Stimulated activated naive CD8-positive, alpha-beta T cell treated with anti-CD3 and anti-CD28 coated beads, Interleukin-15, amount 100 ng/mL, for 72 hours (primary cell): ENCODE measurements at regions not wholly inside any gene's neighbourhood (a gene's known extent, or its start where the extent isn't known, plus 50 kb on each side); places are given as distances from the start of the nearest gene placed in this dataset.
"Not testable (repeated sequence)": the region's sequence is repeated elsewhere in the genome, so short reads cannot be mapped to it uniquely, and the experiment has no call there.

Source experiments
- ATAC-seq: fragments of 150-1000 bp; cut with Tn5 transposase; 2 replicates; pipeline ENCODE4 v1.10.0; 2021; ENCODE audit warnings: mild to moderate bottlenecking, moderate library complexity
- DNase-seq, 2 donors: peaks; one replicate each; pipeline ENCODE4 v3.0.0; 2021 to 2022
- H3K27ac Mint-ChIP-seq, 2 donors: one replicate each; pipeline ENCODE4 v1.8.0; 2022; ENCODE audit warnings: mild to moderate bottlenecking in 2 of 2, mixed read lengths in 2 of 2, moderate library complexity in 2 of 2
- H3K27me3 Mint-ChIP-seq: one replicate; pipeline ENCODE4 v1.8.0; 2022; ENCODE audit warnings: mixed read lengths
- H3K4me1 Mint-ChIP-seq: one replicate; pipeline ENCODE4 v1.8.0; 2022; ENCODE audit warnings: mild to moderate bottlenecking, mixed read lengths
- H3K4me3 Mint-ChIP-seq, 2 donors: one replicate each; pipeline ENCODE4 v1.8.0; 2022; ENCODE audit warnings: mild to moderate bottlenecking in 2 of 2, mixed read lengths in 2 of 2, moderate library complexity in 1 of 2
- H3K9me3 Mint-ChIP-seq, 2 donors: one replicate each; pipeline ENCODE4 v1.8.0; 2022; ENCODE audit warnings: mixed read lengths in 2 of 2

DNA sequence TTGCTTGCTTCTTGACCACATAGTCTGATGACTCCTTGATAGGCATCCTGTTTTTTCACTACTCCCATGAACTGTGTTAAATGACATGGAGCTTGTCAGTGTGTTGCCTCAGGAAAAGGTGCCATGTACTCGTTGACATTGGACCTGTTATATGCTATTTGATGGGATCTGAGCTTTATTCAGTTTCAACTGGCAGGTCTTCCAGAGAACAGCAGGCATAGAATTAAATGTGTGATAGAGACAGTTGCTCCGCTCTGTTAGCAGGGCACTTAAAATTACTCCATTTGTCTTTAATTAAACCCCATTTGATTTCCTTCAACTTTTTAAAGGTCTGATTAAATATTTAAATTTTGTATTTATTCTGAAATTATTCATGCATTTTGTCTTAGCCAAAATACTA, 189.7 kb upstream of the ADGRL4 start:
- ATAC-seq (no peak), DNase-seq (no peak)
- Mint-ChIP-seq H3K4me1 (no peaks in the 10 kb centered on the region), H3K9me3 (no peaks in the 10 kb centered on the region), H3K27ac (no peak overlapping the region), H3K4me3 (no peak overlapping the region), H3K27me3 (no peaks in the 10 kb centered on the region)

GRCh38 chr1:79193211-79194079, 186.9 kb upstream of the ADGRL4 start:
- Mint-ChIP-seq H3K27me3 (no peaks in the 10 kb centered on the region), H3K4me3 (no peak overlapping the region), H3K4me1 (no peaks in the 10 kb centered on the region), H3K27ac (no peak overlapping the region), H3K9me3 (no peaks in the 10 kb centered on the region)
- no peak for ATAC-seq
- DNase-seq: no peak

GRCh38 chr1:79190074-79190473, 183.5 kb upstream of the ADGRL4 start:
- H3K27ac Mint-ChIP-seq: no peak overlapping the region
- no peaks in the 10 kb centered on the region for H3K27me3 Mint-ChIP-seq
- no peak for DNase-seq

DNA sequence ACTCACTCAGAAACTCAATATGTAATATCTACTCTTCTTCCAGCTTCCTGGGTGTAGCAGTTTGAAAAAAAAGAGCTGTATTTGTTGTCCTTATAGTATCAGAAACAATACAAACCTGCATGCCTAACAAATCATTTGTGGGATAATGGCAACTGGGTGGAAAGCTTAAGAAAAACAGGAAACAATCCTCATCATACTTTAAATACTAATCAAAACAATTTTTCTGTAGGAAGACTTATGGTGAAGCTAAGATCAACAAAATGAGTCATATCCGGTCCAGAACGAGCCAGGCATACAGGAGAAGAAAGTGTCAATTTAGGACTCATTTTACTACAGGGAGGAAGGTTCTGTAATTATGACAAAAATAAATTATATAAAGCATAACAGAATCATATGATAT, 181.8 kb upstream of the ADGRL4 start:
- DNase-seq (no peak), ATAC-seq (no peak)
- Mint-ChIP-seq H3K9me3 (no peaks in the 10 kb centered on the region), H3K4me3 (no peak overlapping the region), H3K27ac (no peak overlapping the region), H3K4me1 (no peaks in the 10 kb centered on the region), H3K27me3 (no peaks in the 10 kb centered on the region)

More at GRCh38 chr1:79190074-79190473, 183.5 kb upstream of the ADGRL4 start:
- no peak overlapping the region for H3K4me3 Mint-ChIP-seq
- H3K4me1 Mint-ChIP-seq: no peaks in the 10 kb centered on the region
- no peaks in the 10 kb centered on the region for H3K9me3 Mint-ChIP-seq
- ATAC-seq: no peak

DNA sequence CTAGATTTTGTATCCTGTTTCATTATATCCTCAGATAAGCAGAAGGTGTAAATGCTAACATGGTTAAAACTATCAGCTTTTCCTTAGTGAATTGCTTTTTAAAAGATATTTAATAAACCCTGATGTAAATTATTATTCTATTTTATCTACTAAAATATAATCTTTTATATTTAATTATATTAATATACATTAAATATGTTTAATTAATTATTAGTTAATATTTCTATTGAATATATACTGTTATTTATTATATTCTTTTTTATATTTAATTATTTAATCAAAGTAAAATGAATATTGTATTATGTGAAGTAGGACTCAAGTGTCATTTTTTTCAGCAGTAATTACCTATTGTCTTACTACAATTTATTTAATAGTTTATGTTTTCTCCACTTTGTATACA, 179.7 kb upstream of the ADGRL4 start:
- no peaks in the 10 kb centered on the region for H3K4me1 Mint-ChIP-seq
- no peak overlapping the region for H3K27ac Mint-ChIP-seq
- no peaks in the 10 kb centered on the region for H3K27me3 Mint-ChIP-seq
- ATAC-seq: no peak
- no peaks in the 10 kb centered on the region for H3K9me3 Mint-ChIP-seq
- no peak overlapping the region for H3K4me3 Mint-ChIP-seq
- DNase-seq: no peak

- H3K4me3 Mint-ChIP-seq: no peak overlapping the region
- no peak for ATAC-seq
Observed at GRCh38 chr1:79177844-79178243, 171.3 kb upstream of the ADGRL4 start.

GRCh38 chr1:79161077-79161476, 154.5 kb upstream of the ADGRL4 start:
- no peak overlapping the region for H3K27ac Mint-ChIP-seq

More at GRCh38 chr1:79177844-79178243, 171.3 kb upstream of the ADGRL4 start:
- H3K4me1 Mint-ChIP-seq: no peaks in the 10 kb centered on the region
- H3K9me3 Mint-ChIP-seq: peaks cover 13 to 14% of the 10 kb centered on the region in 2 donors
- DNase-seq: no peak
- H3K27me3 Mint-ChIP-seq: no peaks in the 10 kb centered on the region
- H3K27ac Mint-ChIP-seq: no peak overlapping the region

GRCh38 chr1:79155991-79156390, 149.5 kb upstream of the ADGRL4 start:
- Mint-ChIP-seq H3K27me3 (no peaks in the 10 kb centered on the region), H3K9me3 (no peaks in the 10 kb centered on the region)
- no peak for ATAC-seq

More at GRCh38 chr1:79161077-79161476, 154.5 kb upstream of the ADGRL4 start:
- H3K4me3 Mint-ChIP-seq: no peak overlapping the region
- H3K27me3 Mint-ChIP-seq: no peaks in the 10 kb centered on the region
- DNase-seq (no peak), ATAC-seq (no peak)
- peaks cover 8 to 12% of the 10 kb centered on the region in 2 donors for H3K9me3 Mint-ChIP-seq
- no peaks in the 10 kb centered on the region for H3K4me1 Mint-ChIP-seq

GRCh38 chr1:79151006-79151796, 144.7 kb upstream of the ADGRL4 start:
- Mint-ChIP-seq H3K4me1 (no peaks in the 10 kb centered on the region), H3K4me3 (no peak overlapping the region), H3K27me3 (no peaks in the 10 kb centered on the region), H3K9me3 (peaks cover 4 to 13% of the 10 kb centered on the region in 2 donors), H3K27ac (no peak overlapping the region)
- ATAC-seq: no peak
- no peak for DNase-seq

More at GRCh38 chr1:79155991-79156390, 149.5 kb upstream of the ADGRL4 start:
- DNase-seq: no peak
- no peaks in the 10 kb centered on the region for H3K4me1 Mint-ChIP-seq
- H3K27ac Mint-ChIP-seq: no peak overlapping the region
- H3K4me3 Mint-ChIP-seq: no peak overlapping the region

GRCh38 chr1:79150576-79150975, 144.0 kb upstream of the ADGRL4 start:
- Mint-ChIP-seq H3K4me3 (no peak overlapping the region), H3K27me3 (no peaks in the 10 kb centered on the region), H3K9me3 (peaks cover 4 to 13% of the 10 kb centered on the region in 2 donors), H3K4me1 (no peaks in the 10 kb centered on the region), H3K27ac (no peak overlapping the region)
- ATAC-seq: no peak
- no peak for DNase-seq

DNA sequence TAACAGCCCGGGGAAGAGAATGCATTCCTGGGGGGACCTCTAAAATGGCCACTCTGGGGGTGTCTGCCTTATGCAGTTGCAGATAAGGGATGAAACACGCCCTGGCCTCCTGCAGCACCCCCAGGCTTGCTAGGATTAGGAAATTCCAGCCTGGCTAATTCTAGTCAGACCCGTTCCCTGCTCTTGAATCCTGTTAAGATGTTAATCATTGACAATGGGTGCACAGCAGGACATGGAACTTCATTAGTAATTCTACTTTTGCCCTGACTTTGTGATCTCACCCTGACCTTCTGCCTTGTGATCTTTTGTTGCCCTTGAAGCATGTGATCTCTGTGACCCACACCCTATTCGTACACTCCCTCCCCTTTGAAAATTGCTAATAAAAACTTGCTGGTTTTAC, 131.7 kb upstream of the ADGRL4 start:
- H3K27ac Mint-ChIP-seq, ATAC-seq, DNase-seq, H3K27me3 Mint-ChIP-seq, H3K9me3 Mint-ChIP-seq, H3K4me1 Mint-ChIP-seq, H3K4me3 Mint-ChIP-seq: not testable (repeated sequence)

- no peak for DNase-seq
- Mint-ChIP-seq H3K4me3 (no peak overlapping the region), H3K27ac (no peak overlapping the region), H3K9me3 (peaks cover 0 to 3% of the 10 kb centered on the region in 2 donors), H3K4me1 (no peaks in the 10 kb centered on the region), H3K27me3 (no peaks in the 10 kb centered on the region)
- ATAC-seq: no peak
Observed at GRCh38 chr1:79133774-79134364, 127.3 kb upstream of the ADGRL4 start.

GRCh38 chr1:79131626-79132025, 125.1 kb upstream of the ADGRL4 start:
- H3K27me3 Mint-ChIP-seq: no peaks in the 10 kb centered on the region
- peaks cover 0 to 3% of the 10 kb centered on the region in 2 donors for H3K9me3 Mint-ChIP-seq
- ATAC-seq (no peak), DNase-seq (no peak)
- no peak overlapping the region for H3K4me3 Mint-ChIP-seq
- no peak overlapping the region for H3K27ac Mint-ChIP-seq
- H3K4me1 Mint-ChIP-seq: no peaks in the 10 kb centered on the region

- DNase-seq (no peak), ATAC-seq (no peak)
- no peak overlapping the region for H3K4me3 Mint-ChIP-seq
- no peaks in the 10 kb centered on the region for H3K4me1 Mint-ChIP-seq
- H3K27ac Mint-ChIP-seq: no peak overlapping the region
- H3K9me3 Mint-ChIP-seq: peaks cover 8 to 17% of the 10 kb centered on the region in 2 donors
- no peaks in the 10 kb centered on the region for H3K27me3 Mint-ChIP-seq
Observed at GRCh38 chr1:79129914-79130313, 123.4 kb upstream of the ADGRL4 start.

- Mint-ChIP-seq H3K4me3 (no peak overlapping the region), H3K9me3 (peaks cover 8 to 22% of the 10 kb centered on the region in 2 donors), H3K4me1 (no peaks in the 10 kb centered on the region), H3K27ac (no peak overlapping the region), H3K27me3 (no peaks in the 10 kb centered on the region)
- no peak for ATAC-seq
- DNase-seq: no peak
Observed at GRCh38 chr1:79128722-79129121, 122.2 kb upstream of the ADGRL4 start.

DNA sequence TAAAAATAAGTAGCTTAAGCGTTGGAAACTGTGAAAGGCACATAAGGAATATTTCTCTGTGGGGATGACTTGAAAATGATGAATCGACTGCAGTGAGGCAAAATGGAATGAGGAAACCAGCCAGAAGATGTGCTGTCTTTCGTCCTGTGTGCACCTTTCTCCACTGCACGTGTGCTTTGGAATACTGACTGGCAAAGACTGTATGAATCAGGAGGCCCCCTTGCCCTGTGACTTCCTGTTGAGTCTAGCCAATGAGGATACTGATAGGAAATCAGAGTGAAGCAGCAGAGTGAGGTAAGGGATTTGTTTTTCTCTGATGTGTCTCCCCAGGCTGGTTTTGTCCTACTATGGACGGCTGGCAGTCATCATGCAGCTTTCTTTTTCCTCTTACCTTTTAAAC, 118.2 kb upstream of the ADGRL4 start:
- Mint-ChIP-seq H3K4me1 (no peaks in the 10 kb centered on the region), H3K27me3 (no peaks in the 10 kb centered on the region), H3K9me3 (peaks cover 5 to 22% of the 10 kb centered on the region in 2 donors), H3K27ac (no peak overlapping the region), H3K4me3 (no peak overlapping the region)
- DNase-seq: no peak
- no peak for ATAC-seq
